Gastrocnemius medialis (tissue), 4 donors: ENCODE measurements at regions not wholly inside any gene's neighbourhood (a gene's known extent, or its start where the extent isn't known, plus 50 kb on each side); places are given as distances from the start of the nearest gene placed in this dataset.

Experiments used
- ATAC-seq, 2 donors: fragments of 150-250 bp; one replicate each; pipeline ENCODE4 v1.9.1; 2016
- DNase-seq, 2 donors: peaks; one replicate each; pipeline ENCODE4 v3.0.0-alpha.2; 2019
- H3K27ac ChIP-seq, 4 donors: fragments of 200-600 bp; sonication (generic); 1 replicate in 1 of 4; 2 replicates in 3 of 4; pipeline ENCODE4 v1.5.1; 2016 to 2018; ENCODE audit warnings: mild to moderate bottlenecking in 2 of 4, moderate library complexity in 1 of 4
- H3K27me3 ChIP-seq, 3 donors: fragments of 200-600 bp; sonication (generic) in 2 of 3; 1 replicate in 1 of 3; 2 replicates in 2 of 3; pipeline versions ENCODE4 v1.5.1 to v1.6.0; 2016 to 2019; ENCODE audit warnings: mild to moderate bottlenecking in 1 of 3, moderate library complexity in 1 of 3
- H3K36me3 ChIP-seq, 2 donors: fragments of 200-600 bp; sonication (generic) in 1 of 2; one replicate each; pipeline ENCODE4 v1.5.1; 2017 to 2018
- H3K4me1 ChIP-seq, 2 donors: fragments of 200-600 bp; sonication (generic) in 1 of 2; one replicate each; pipeline ENCODE4 v1.5.1; 2016 to 2017; ENCODE audit warnings: mild to moderate bottlenecking in 2 of 2
- H3K4me3 ChIP-seq, 4 donors: fragments of 200-600 bp; sonication (generic) in 3 of 4; 1 replicate in 1 of 4; 2 replicates in 3 of 4; pipeline ENCODE4 v1.5.1; 2016 to 2019; ENCODE audit warnings: mild to moderate bottlenecking in 2 of 4
- H3K9me3 ChIP-seq, 3 donors: fragments of 200-600 bp; sonication (generic) in 2 of 3; 1 replicate in 1 of 3; 2 replicates in 2 of 3; pipeline ENCODE4 v1.5.1; 2016 to 2019
- CTCF ChIP-seq, 5 experiments: fragments of 450-650 bp in 3 of 5; fragments of 200-600 bp in 2 of 5; sonication (generic) in 2 of 5; IDR thresholded peaks in 4 of 5; conservative IDR thresholded peaks in 1 of 5; 1 replicate in 4 of 5; 2 replicates in 1 of 5; pipeline ENCODE4 v1.5.1; 2016 to 2019; ENCODE audit warnings: antibody characterized with exemption in 5 of 5, mild to moderate bottlenecking in 3 of 5, moderate library complexity in 3 of 5
- POLR2A ChIP-seq, 2 donors: fragments of 450-650 bp; IDR thresholded peaks; one replicate each; pipeline ENCODE4 v1.6.1; 2017; ENCODE audit warnings: antibody characterized with exemption in 2 of 2, mild to moderate bottlenecking in 2 of 2, moderate library complexity in 2 of 2
- in situ Hi-C, 4 donors: fragments of 200-750 bp; cut with MboI; loops; one replicate each; pipeline versions ENCODE4 v1.15.0 to v1.8.0; 2017; ENCODE audit warnings: low sequenced_read_pairs in 4 of 4
- intact Hi-C: fragments of 100-400 bp; cut with DNase I; formaldehyde crosslinking; loops from one replicate; pipeline ENCODE4 v1.15.1; 2023; ENCODE audit warnings: low total_unique reads

GRCh38 chr5:88452820-88453219 lies 184.2 kb upstream of the TMEM161B start:
- TF ChIP-seq POLR2A (IDR thresholded peaks at IDR 0.05) (no peak), CTCF (IDR thresholded peaks at IDR 0.05 in 4 of 5, conservative IDR thresholded peaks at IDR 0.05 in 1 of 5) (no peak)
- Histone ChIP-seq H3K9me3 (no peaks in the 10 kb centered on the region), H3K4me3 (no peak overlapping the region), H3K27me3 (no peaks in the 10 kb centered on the region), H3K4me1 (no peaks in the 10 kb centered on the region), H3K27ac (no peak overlapping the region), H3K36me3 (no peaks in the 10 kb centered on the region)
- in situ Hi-C loops: no loop called here
- no peak for DNase-seq
- no peak for ATAC-seq
- intact Hi-C loops: no loop called here

GRCh38 chr5:88450239-88450638 lies 181.6 kb upstream of the TMEM161B start:
- Histone ChIP-seq H3K4me1 (no peaks in the 10 kb centered on the region), H3K27ac (no peak overlapping the region), H3K9me3 (no peaks in the 10 kb centered on the region), H3K36me3 (no peaks in the 10 kb centered on the region), H3K27me3 (no peaks in the 10 kb centered on the region), H3K4me3 (no peak overlapping the region)
- DNase-seq (no peak), ATAC-seq (no peak)
- TF ChIP-seq CTCF (IDR thresholded peaks at IDR 0.05 in 4 of 5, conservative IDR thresholded peaks at IDR 0.05 in 1 of 5) (no peak), POLR2A (IDR thresholded peaks at IDR 0.05) (no peak)
- intact Hi-C loops: no loop called here
- in situ Hi-C loops: no loop called here

GRCh38 chr5:88438006-88438405 lies 169.4 kb upstream of the TMEM161B start:
- no peaks in the 10 kb centered on the region for H3K4me1 ChIP-seq
- TF ChIP-seq CTCF (IDR thresholded peaks at IDR 0.05 in 4 of 5, conservative IDR thresholded peaks at IDR 0.05 in 1 of 5) (no peak), POLR2A (IDR thresholded peaks at IDR 0.05) (no peak)
- H3K27ac ChIP-seq: no peak overlapping the region
- ATAC-seq (no peak), DNase-seq (no peak)
- H3K36me3 ChIP-seq: no peaks in the 10 kb centered on the region
- in situ Hi-C loops (no loop called here), intact Hi-C loops (no loop called here)
- no peaks in the 10 kb centered on the region for H3K27me3 ChIP-seq
- H3K4me3 ChIP-seq: no peak overlapping the region
- H3K9me3 ChIP-seq: no peaks in the 10 kb centered on the region

GRCh38 chr5:88436290-88436689 lies 167.6 kb upstream of the TMEM161B start:
- ATAC-seq (no peak), DNase-seq (no peak)
- Histone ChIP-seq H3K4me1 (no peaks in the 10 kb centered on the region), H3K27me3 (no peaks in the 10 kb centered on the region), H3K4me3 (no peak overlapping the region), H3K27ac (no peak overlapping the region), H3K36me3 (no peaks in the 10 kb centered on the region), H3K9me3 (no peaks in the 10 kb centered on the region)
- TF ChIP-seq CTCF (IDR thresholded peaks at IDR 0.05 in 4 of 5, conservative IDR thresholded peaks at IDR 0.05 in 1 of 5) (no peak), POLR2A (IDR thresholded peaks at IDR 0.05) (no peak)
- in situ Hi-C loops (no loop called here), intact Hi-C loops (no loop called here)

- no peak for DNase-seq
- no peaks in the 10 kb centered on the region for H3K4me1 ChIP-seq
Measured at GRCh38 chr5:88428633-88429032, 160.0 kb upstream of the TMEM161B start.

More at GRCh38 chr5:88428633-88429032, 160.0 kb upstream of the TMEM161B start:
- no peak for ATAC-seq
- Histone ChIP-seq H3K9me3 (no peaks in the 10 kb centered on the region), H3K27me3 (no peaks in the 10 kb centered on the region), H3K36me3 (no peaks in the 10 kb centered on the region), H3K27ac (no peak overlapping the region), H3K4me3 (no peak overlapping the region)
- TF ChIP-seq CTCF (IDR thresholded peaks at IDR 0.05 in 4 of 5, conservative IDR thresholded peaks at IDR 0.05 in 1 of 5) (no peak), POLR2A (IDR thresholded peaks at IDR 0.05) (no peak)
- intact Hi-C loops (no loop called here), in situ Hi-C loops (no loop called here)
